IPS-15b (cell line): ENCODE measurements at regions not wholly inside any gene's neighbourhood (a gene's known extent, or its start where the extent isn't known, plus 50 kb on each side); places are given as distances from the start of the nearest gene placed in this dataset.

ENCODE experiments used
- H3K27me3 ChIP-seq: one replicate; pipeline ENCODE4 v1.6.1; 2013; ENCODE audit warnings: low read length; ENCODE audit not compliant: control insufficient read depth, insufficient read depth
- H3K36me3 ChIP-seq: one replicate; pipeline ENCODE4 v1.6.1; 2013; ENCODE audit warnings: low read length; ENCODE audit not compliant: control insufficient read depth, insufficient read depth
- H3K4me1 ChIP-seq: one replicate; pipeline ENCODE4 v1.6.1; 2013; ENCODE audit warnings: mild to moderate bottlenecking, low read length; ENCODE audit not compliant: control insufficient read depth, insufficient read depth
- H3K4me3 ChIP-seq: one replicate; pipeline ENCODE4 v1.5.1; 2013; ENCODE audit warnings: low read depth, low read length
- H3K9ac ChIP-seq: one replicate; pipeline ENCODE4 v1.6.1; 2013; ENCODE audit warnings: low read depth, mild to moderate bottlenecking, low read length
- H3K9me3 ChIP-seq: one replicate; pipeline ENCODE4 v1.6.1; 2013; ENCODE audit warnings: mild to moderate bottlenecking, low read length; ENCODE audit not compliant: control insufficient read depth, insufficient read depth

GRCh38 chr1:101150670-101151069, 86.1 kb upstream of the S1PR1 start:
- H3K9ac ChIP-seq, result no peak overlapping the region
- H3K9me3 ChIP-seq, result no peaks in the 10 kb centered on the region

GRCh38 chr1:101150266-101150665, 86.6 kb upstream of the S1PR1 start:
- Histone ChIP-seq H3K4me1 (no peaks in the 10 kb centered on the region), H3K4me3 (no peak overlapping the region), H3K36me3 (no peaks in the 10 kb centered on the region), H3K9ac (no peak overlapping the region), H3K27me3 (no peaks in the 10 kb centered on the region), H3K9me3 (no peaks in the 10 kb centered on the region)

More at GRCh38 chr1:101150670-101151069, 86.1 kb upstream of the S1PR1 start:
- Histone ChIP-seq H3K4me3 (no peak overlapping the region), H3K36me3 (no peaks in the 10 kb centered on the region), H3K27me3 (no peaks in the 10 kb centered on the region), H3K4me1 (no peaks in the 10 kb centered on the region)

DNA sequence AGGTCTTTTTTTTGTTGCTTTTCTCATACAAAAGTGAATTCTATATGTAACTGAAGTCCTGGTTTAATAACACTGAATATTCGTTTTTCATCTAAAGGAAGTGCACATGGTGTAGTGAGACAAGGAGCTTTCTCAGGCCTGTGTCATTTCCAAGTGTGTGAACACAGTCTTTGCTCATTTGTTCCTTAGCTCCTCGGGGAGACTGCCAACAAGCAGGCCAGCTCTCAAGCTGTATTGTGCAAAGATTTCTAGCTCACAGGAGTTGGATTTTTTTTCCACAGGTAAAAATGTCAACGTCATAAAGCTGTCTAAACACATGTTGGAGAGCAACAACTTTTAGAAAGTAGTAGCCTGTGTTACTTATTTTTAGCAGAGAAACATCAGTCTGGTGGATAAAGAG, 87.8 kb upstream of the S1PR1 start:
- no peaks in the 10 kb centered on the region for H3K4me1 ChIP-seq
- H3K9me3 ChIP-seq, result no peaks in the 10 kb centered on the region
- no peak overlapping the region for H3K4me3 ChIP-seq
- H3K9ac ChIP-seq, result no peak overlapping the region
- H3K36me3 ChIP-seq, result no peaks in the 10 kb centered on the region
- no peaks in the 10 kb centered on the region for H3K27me3 ChIP-seq

- H3K9ac ChIP-seq, result no peak overlapping the region
- no peaks in the 10 kb centered on the region for H3K4me1 ChIP-seq
- H3K9me3 ChIP-seq, result no peaks in the 10 kb centered on the region
Measured at GRCh38 chr1:101147381-101147780, 89.4 kb upstream of the S1PR1 start.

GRCh38 chr1:101145449-101145820, 91.4 kb upstream of the S1PR1 start:
- no peaks in the 10 kb centered on the region for H3K36me3 ChIP-seq
- H3K4me3 ChIP-seq, result no peak overlapping the region
- no peak overlapping the region for H3K9ac ChIP-seq
- H3K9me3 ChIP-seq, result no peaks in the 10 kb centered on the region
- H3K27me3 ChIP-seq, result no peaks in the 10 kb centered on the region
- H3K4me1 ChIP-seq, result no peaks in the 10 kb centered on the region

More at GRCh38 chr1:101147381-101147780, 89.4 kb upstream of the S1PR1 start:
- H3K27me3 ChIP-seq, result no peaks in the 10 kb centered on the region
- H3K36me3 ChIP-seq, result no peaks in the 10 kb centered on the region
- H3K4me3 ChIP-seq, result no peak overlapping the region

- no peaks in the 10 kb centered on the region for H3K27me3 ChIP-seq
- no peaks in the 10 kb centered on the region for H3K4me1 ChIP-seq
- H3K36me3 ChIP-seq, result no peaks in the 10 kb centered on the region
- no peaks in the 10 kb centered on the region for H3K9me3 ChIP-seq
- no peak overlapping the region for H3K4me3 ChIP-seq
- no peak overlapping the region for H3K9ac ChIP-seq
Measured at GRCh38 chr1:101144671-101145448, 92.0 kb upstream of the S1PR1 start.

DNA sequence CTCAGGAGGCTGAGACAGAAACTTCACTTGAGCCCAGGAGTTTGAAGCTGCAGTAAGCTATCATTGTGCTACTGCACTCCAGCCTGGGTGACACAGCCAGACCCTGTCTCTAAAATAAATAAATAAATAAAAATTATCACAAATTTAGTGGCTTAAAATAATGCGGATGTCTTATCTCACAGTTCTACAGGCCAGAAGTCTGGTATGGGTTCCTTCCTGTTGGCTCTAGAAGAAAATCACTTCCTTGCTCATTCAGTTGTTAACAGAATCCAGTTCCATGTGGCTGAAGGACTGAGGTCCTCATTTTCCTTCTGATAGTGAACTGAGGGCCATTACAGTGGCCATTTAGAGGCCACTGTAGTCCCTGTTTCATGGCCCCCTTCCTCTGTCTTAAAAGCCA, 94.6 kb upstream of the S1PR1 start:
- no peaks in the 10 kb centered on the region for H3K27me3 ChIP-seq
- no peaks in the 10 kb centered on the region for H3K36me3 ChIP-seq
- H3K4me1 ChIP-seq, result peaks cover 3% of the 10 kb centered on the region
- H3K4me3 ChIP-seq, result no peak overlapping the region
- H3K9ac ChIP-seq, result no peak overlapping the region
- no peaks in the 10 kb centered on the region for H3K9me3 ChIP-seq

DNA sequence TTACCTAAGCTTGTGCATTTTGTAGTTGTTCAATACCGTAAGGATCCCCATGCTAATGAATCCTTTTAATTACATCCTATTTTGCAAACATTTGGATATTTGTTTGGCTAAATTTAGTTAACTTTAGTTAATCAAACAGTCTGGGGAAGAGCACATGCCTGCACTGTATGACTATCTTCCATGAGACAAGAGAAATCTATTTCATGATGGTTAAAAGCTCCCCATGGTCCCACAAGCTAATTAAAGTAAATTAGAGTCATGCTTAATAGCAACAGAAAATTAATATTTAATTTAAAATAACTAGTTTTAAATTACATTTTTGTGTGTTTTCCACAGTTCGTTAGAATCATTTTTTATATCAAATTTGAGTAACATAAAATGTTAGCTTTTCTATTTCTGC, 95.4 kb upstream of the S1PR1 start:
- H3K4me3 ChIP-seq, result no peak overlapping the region
- H3K9me3 ChIP-seq, result no peaks in the 10 kb centered on the region

DNA sequence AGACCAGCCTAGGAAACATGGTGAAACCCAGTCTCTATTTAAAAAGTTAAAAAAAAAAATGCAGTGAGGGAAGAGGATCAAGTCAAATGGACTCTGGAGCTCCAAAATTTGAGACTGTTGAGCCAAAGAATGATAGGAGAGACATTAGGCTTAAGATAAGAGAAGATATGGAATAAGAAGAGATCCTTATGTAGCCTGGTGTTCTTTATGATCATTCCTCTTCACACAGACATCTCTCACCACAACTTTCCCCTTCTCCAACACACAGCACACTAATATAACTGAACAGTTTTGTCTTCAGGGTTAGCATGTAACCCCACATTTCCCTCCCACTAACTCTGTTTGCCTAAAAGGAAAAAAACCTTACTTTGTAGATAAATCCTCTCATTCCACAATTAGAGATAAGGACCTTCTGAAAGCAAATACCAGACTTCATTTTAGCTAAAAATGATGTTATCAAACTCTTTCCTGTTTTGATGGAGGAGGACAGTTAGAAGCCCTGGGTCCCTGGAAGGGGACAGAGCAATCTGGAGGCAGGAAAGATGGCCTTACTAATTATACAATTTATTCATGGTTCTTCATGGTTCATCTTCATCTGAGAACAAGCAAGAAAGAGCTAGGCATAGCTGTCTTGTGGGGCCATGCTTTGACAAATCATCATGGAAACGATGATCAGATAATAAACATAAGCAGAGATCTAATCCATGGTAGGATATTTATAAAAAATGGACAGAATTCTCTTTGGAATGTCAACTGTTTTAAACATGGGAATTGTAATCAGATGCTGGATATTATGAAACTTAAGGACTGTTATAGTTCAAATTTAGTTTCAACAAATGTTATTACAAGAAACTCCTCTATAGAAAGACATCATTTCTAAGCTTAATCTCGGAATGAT, 96.7 kb upstream of the S1PR1 start:
- H3K9me3 ChIP-seq, result no peaks in the 10 kb centered on the region
- no peaks in the 10 kb centered on the region for H3K36me3 ChIP-seq
- no peak overlapping the region for H3K4me3 ChIP-seq
- no peaks in the 10 kb centered on the region for H3K27me3 ChIP-seq
- H3K9ac ChIP-seq, result no peak overlapping the region
- H3K4me1 ChIP-seq, result peaks cover 3% of the 10 kb centered on the region

More for the DNA sequence above, 95.4 kb upstream of the S1PR1 start:
- H3K9ac ChIP-seq, result no peak overlapping the region
- peaks cover 3% of the 10 kb centered on the region for H3K4me1 ChIP-seq
- H3K27me3 ChIP-seq, result no peaks in the 10 kb centered on the region
- no peaks in the 10 kb centered on the region for H3K36me3 ChIP-seq

GRCh38 chr1:101139130-101139529, 97.7 kb upstream of the S1PR1 start:
- Histone ChIP-seq H3K4me3 (no peak overlapping the region), H3K36me3 (no peaks in the 10 kb centered on the region), H3K27me3 (no peaks in the 10 kb centered on the region), H3K9ac (no peak overlapping the region), H3K4me1 (peaks cover 3% of the 10 kb centered on the region), H3K9me3 (no peaks in the 10 kb centered on the region)

- no peaks in the 10 kb centered on the region for H3K27me3 ChIP-seq
- no peaks in the 10 kb centered on the region for H3K9me3 ChIP-seq
- H3K9ac ChIP-seq, result no peak overlapping the region
- peaks cover 3% of the 10 kb centered on the region for H3K4me1 ChIP-seq
- no peaks in the 10 kb centered on the region for H3K36me3 ChIP-seq
- peak overlapping the region; percentile 4 for H3K4me3 ChIP-seq
Measured at GRCh38 chr1:101137144-101138126, 99.4 kb upstream of the S1PR1 start.
